Glomerular endothelial cell (primary cell): ENCODE measurements at regions not wholly inside any gene's neighbourhood (a gene's known extent, or its start where the extent isn't known, plus 50 kb on each side); places are given as distances from the start of the nearest gene placed in this dataset.

Experiments
- DNase-seq: peaks from one replicate; pipeline ENCODE4 v3.0.0-alpha.2; 2011; ENCODE audit warnings: low read depth, low spot score; ENCODE audit errors: extremely low read depth

DNA sequence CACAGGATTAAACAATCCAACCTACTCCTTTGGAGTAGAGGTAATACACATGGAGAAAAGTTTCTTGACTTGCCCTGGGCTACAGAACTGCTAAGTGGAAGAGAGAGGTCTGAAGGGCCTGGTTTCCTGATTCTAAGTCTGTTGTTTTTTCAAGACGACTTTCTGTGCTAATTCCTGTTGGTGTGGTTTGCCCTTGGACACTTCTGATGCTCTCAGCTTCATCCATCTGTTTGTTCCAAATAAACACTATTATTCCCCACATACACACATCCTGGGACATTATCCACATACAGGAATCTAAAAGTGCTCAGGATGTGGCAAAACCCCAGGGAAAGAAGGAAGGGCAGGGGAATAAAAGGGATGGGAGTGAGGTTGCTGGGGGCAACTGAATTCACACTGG, 393.5 kb upstream of the TBL1XR1 start:
- no peak for DNase-seq

DNA sequence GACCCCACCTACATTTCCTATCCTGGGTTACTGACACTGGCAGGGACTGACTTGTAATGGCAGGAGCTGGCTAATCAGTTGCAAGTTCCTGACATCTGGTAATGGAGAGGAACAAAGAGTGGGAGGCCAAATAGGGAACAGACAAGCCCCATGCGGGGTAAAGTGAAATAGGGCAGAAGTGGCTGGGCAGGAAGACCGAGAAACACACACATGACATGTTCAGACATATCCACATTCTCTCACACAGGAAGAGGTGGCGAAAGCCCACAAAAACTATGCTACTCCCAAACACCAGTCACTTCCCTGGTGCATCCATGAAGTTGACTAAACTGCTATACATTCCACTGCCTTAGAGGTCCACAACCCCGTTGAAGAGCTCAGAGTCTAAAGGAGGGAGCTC, 394.1 kb upstream of the TBL1XR1 start:
- no peak for DNase-seq

DNA sequence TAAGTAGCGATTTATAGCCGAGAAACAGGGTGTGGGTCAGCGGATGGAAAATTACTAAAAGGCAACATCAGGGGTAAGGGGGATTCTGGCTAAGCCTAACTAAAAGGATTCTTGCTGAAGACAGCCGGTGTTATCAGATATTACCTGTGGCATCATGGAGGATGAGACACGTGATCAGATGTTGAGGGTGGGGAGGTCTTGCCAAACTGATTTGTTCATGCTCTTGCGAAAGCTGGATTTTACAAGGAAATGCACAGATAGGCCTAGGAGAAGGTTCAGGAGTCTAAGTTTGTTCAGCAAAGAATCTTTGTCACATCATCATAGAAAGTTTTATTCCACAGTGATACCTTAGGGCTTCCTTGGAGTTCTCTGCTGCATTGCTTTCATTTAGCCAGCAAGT, 396.8 kb upstream of the TBL1XR1 start:
- DNase-seq: no peak

DNA sequence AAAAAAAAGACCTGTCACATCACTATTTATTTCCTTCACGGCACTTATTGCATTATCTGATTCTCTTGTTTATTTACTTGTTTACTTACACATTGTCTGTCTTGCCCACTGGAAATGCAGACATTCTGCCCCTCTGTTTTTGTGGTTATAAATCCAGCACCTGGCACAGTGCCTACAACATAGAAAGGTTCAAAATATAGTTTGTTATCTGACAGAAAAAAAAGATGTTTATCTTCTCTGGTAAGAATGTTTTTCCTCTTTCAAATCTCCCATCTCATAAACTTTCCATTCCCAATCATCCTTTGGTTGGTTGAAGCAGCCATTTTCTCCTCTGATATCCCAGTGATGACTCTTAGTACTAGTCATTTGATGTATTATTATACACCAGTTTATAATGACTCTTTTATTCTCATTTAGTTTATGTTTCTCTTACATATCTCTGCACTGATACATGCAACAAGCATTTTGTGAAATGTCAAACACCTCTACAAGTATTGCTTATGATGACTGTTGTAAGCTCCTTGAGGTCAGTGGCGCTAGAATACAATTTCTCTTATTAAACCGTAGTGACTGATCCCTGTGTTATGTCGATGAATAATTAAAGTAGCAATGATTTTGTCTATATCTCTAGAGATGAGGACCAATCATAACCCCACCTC, 398.4 kb upstream of the TBL1XR1 start:
- DNase-seq: no peak

DNA sequence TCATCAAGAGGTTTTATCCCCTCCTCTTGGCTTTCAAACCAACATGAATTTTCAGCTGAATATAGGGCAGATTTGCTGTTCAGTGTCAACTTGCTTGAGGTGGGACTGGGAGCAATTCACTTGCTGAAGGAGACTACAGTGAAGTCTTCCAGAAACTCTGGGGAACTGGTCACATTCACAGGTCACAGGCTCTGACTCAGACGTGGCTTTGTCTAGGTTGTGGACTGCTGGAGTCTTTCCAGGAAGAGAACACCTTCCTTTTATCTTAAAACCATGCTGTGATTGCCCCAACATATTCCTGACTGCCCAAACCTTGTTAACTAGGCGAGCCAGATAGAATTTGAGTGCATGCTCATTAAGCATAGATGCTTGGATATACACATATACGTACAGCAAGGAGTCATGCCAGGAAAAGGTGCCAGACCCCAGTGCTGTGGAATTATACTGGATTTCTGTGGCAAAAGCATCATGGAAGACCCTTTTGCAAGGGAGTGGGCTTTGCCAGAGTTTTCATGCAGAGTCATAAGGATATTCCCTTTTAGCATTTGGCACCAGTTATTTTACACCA, 399.1 kb upstream of the TBL1XR1 start:
- DNase-seq: no peak

DNA sequence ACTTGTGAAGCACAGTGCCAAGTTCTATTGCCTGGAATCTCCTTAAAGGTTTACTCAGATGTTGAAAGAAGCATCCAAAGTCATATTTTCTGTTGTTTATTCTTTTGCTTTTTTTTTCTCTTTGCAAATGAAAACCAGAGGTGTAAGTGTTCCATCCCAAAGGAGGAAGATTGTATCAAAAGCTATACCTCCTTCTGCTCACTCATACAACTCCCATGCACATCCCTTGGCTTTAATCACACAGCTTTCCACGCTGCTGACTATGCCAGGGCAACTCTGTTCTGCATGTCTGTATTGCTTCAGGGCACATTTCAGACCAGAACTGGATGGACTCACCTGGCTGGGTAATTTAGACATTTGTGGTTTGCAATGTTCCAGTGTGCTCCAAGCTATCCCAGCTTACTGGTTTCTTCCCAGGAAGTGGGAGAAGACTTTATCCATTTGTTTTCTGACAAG, 399.6 kb upstream of the TBL1XR1 start:
- no peak for DNase-seq

DNA sequence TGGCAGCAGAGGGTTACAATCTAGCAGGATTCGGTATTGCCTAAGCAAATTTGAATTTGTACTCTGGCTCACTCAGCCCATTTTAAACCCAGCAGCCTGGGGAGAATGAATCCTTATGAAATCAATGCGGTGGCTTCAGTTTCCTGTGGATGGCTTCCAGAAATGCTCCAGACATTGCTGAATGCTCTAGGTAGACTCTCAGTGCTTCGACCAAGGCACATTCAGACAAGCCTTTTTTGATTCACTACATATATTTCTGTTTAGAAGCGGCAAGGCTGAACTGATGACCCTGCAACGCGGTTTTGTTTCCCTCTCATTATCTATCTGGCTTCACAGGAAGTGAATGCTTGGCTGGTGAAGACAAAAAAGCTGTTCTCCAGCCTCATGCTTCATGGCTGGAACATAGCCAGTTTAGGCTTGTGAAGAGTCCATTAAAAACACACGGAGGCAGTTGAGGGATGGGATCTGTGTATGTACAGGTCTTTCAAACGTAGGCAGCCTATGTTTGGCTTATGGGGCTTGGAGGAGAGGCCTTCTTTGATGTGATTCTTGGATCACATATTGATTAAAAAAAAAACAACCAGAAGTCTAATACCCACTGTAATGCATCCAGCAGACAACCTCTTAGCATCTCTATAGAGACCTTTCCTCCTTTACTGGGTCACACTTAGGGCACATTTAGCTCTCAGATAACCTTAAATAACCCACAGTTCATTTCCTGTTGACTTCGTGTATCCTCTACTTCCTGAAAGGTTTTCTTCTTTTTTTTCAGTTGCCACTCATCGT, 400.2 kb upstream of the TBL1XR1 start:
- DNase-seq: no peak

DNA sequence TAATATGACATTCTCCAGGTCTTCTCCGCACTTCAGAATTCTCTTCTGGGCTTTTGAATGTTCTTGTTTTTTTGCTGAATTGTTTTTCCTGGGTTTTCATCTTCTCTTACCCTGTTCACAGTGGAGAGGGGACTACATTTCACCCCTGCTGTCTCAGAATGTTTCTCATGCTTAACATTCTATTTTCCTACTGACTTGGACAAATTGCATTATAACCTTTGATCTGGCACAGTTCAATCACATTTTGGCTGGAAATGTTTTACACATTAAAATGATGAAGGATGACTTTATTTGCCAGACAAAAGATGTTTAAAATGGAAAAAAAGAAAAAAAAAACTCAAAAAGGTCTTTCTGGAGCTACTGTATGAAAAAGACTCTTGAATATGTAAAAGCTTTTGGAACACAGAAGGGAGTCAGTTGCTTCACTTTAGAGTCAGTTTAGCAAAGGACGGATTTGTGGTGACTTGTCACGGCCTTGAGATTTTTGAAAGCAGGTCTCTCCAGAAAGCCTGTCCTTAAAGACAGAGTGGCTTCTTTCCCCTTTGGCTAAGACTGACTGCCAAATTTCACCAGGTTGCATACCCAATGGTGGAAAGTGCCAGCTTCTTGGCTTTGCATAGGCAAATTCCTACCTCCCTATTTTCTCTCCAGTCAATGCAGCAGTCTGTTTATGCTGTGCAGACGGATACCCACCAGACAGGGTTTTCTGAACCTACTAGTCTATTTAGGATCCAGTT, 401.0 kb upstream of the TBL1XR1 start:
- DNase-seq: no peak

DNA sequence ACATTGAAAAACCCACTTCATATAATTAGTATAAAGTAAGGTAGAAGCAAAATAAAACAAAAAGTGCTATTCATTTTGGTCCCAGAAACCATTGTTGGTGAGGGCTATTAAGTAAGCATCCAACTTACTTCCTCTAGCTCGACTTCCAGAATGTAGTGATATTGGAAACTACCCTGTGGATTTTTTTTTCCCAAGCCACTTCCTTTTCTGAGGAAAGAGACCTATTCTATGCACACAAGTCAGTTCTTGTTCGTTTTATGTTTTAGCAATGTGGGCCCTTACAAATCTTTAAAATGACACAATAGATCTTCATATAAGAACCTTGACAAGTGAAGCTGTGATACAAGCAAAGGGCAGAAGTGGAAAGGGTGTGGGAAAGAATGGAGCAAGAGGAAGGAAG, 402.0 kb upstream of the TBL1XR1 start:
- DNase-seq: no peak

DNA sequence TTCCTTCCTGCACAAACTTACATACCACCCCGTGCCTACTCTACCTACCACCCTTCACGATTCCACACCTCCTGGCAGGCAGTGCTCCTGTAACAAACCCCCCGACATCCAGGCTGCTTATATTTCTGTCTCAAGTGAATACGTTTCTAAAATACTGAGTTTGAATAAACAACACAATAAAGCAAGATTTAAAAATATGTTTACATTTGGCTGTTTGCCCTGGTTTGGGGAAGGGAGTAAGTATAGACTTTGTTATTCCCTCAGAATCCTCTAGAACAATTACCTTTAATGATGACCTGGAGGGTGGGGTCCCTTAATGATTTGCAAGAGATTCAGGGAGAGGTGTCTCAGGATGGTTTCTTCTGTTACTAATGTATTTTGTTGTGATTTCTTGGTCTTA, 402.6 kb upstream of the TBL1XR1 start:
- DNase-seq: no peak

DNA sequence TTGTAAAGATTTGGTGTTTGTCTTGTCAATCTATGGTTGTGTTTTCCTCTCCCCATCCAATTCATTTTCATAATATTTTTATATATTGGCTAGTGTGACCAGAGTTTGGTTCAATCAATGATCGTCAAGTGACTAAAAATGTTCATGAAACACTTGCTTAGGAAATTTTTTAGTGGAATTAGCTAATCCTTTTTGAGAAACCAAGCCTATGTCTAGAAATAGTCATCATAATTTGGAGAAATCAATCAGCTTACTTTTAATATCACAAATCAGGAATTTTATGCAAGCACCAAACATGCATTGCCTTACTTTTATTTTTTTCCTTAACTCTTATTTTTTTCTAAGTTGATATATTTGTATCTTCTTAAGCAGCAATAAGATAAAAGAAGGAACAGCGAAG, 403.1 kb upstream of the TBL1XR1 start:
- DNase-seq: no peak

DNA sequence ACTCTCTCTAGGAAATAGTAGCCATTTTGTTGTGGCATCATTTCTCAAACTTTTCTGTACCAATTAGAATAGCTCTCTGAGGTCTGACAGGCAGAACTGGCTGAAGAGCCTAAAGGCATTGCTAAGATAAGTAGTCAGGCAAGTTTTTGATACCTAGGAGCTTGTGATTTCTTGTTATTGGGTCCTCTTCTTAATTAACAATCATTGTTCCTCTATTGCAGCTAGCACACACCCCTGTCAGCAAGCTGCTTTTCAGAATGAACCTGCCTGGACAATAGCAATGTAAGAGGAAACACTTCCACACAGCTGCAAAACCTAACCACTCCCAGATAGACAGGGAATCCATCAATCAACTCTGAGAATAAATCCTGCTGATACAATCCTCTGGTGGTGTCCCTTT, 403.9 kb upstream of the TBL1XR1 start:
- DNase-seq: no peak

DNA sequence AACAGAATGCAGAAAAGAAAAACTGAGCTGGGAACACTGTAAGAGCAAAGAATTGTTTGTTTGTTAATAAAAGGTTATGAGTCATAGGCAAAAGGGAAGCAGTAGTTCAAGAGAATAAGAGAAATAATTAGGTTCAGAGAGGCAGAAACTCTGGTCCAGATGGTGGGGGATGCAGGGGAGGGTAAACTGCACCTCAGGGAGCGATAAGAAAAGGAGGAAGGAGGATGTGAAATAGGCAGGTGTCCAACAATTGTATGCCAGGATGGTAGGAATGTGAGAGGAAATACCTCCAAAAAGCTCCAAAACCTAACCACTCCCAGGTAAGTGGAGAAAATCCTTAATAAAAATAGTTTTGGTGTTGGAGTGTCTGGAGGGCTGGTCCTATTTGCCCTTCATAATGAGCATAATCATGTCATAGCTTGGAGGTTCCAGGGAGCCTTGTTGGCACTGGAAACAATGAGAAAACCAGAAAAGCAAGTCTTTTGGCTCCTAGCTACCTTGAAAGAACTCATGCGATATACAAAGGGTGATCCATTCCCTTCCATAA, 405.4 kb upstream of the TBL1XR1 start:
- DNase-seq: no peak

DNA sequence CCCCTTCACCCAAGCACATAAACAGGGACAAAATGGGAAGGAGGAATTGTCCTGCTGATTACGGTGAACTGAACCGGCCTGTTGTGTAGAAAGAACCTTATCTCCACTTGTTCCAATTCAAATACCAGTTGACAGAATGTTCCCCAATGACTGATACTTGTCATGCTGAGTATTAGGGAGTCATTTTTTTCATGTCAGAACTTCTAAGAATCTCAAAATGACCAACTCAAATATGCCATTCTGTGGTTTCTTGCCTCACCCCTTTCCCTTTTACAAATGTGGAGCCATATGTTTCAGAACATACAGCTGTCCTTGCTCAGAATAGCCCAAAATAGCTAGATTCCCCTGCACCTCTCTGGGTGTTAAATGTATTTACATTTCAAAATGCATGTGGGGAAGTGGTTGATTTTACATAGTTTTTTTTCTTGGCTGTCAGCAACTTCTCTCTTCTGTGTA, 405.9 kb upstream of the TBL1XR1 start:
- no peak for DNase-seq

DNA sequence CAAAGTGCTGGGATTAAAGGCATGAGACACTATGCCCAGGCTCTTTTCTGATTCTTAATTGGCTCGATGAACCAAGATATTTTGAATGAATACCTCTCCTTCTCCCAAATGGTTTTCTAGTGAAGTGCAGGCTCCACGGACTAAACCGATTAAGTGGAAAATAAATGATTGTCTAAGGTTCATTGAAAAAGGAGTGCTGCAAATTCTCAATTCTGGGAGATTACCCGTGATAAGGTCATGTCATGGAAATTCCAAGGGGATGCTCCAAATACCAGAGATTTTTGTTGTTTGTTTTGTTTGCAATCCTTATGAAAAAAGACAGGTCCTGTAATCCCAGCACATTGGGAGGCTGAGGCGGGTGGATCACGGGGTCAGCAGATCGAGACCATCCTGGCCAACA, 406.9 kb upstream of the TBL1XR1 start:
- no peak for DNase-seq

DNA sequence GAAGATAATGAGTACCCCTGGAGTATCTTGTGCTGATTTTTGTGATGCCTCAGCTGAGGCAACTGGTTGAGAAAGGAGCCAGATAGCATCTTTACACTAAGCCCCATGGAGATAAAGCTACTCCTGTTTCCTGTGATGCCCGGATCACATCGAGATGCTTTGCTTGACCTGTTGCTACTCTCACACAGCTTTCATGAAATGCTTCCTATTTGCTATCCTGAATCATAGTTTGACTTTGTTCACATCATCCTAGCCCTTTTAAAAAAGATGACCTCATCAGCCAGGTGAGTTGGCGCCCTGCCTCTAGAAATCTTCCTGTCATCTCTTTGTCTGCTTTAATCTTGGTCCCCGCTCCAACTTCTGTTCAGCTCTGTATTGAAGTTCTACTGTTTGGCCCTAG, 409.6 kb upstream of the TBL1XR1 start:
- DNase-seq: no peak

DNA sequence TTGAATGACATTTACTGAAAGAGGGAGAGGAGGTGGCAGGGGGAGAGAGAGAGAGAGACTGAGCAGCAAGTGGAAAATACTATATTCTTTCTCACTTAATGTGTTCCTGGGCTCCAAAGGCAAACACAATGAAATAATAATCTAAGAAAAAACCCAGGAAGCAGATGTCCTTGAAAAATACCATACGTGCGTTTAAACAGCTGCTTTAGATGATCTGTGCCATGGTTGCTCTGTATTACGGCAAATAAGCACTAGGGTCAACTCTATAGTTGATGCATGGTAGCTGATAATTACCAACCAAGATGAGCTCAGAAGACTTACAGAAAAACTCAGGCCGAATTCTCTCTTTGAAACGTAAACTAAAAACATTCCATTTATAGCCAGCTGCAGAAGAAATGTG, 410.3 kb upstream of the TBL1XR1 start:
- no peak for DNase-seq

DNA sequence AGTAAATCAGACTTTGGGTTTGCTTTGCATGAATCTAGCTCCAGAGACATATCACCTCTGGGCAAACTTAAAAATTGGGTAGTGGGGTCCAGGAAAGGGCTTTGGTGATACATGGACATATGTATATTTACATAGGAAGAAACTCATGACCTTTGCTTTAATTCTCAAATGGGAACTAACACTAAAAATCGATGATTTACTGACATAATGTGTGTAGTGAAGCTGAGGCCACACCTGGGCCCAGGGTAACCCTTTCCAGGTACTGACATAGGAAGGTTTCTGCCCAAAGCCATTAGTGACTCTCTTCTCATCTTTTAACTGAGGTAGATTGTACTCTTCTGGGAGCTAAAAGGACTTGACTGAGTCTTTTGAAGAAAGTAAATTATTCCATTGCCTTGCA, 411.2 kb upstream of the TBL1XR1 start:
- DNase-seq: no peak

DNA sequence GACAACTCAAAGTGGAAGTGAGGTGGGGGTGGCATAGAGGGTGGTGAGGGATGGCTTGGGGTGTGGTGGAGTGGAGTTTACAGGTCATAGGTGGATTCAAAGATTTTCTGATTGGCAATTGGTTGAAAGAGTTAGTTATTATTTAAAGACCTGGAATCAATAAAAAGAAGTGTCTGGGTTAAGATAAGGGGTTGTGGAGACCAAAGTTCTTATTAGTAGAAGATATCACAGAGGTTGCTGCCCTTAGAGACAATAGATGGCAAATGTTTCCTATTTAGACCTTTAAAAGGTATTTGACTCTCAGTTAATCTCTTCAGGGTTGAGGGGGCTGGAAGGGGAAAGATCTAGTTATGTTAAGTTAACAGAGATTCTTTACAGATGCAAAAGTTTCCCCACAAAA, 412.3 kb upstream of the TBL1XR1 start:
- no peak for DNase-seq

DNA sequence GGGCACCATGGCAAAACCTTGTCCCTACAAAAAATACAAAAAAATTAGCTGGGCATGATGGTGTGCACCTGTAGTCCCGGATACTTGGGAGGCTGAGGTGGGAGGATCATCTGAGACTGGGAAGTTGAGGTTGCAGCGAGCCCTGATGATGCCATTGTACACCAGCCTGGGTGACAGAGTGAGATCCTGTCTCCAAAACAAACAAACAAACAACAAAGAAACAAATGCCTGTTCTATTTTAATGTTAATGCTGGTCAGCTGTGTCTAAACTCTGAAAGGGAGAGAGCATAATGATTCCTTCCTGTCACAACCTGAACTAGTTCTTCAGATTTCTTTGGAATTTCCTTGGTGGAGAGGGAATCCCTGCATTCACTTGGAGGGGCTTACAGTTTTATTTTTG, 413.0 kb upstream of the TBL1XR1 start:
- no peak for DNase-seq
